ENCODE measurements at regions not wholly inside any gene's neighbourhood (a gene's known extent, or its start where the extent isn't known, plus 50 kb on each side); places are given as distances from the start of the nearest gene placed in this dataset.
"Not testable (repeated sequence)": the region's sequence is repeated elsewhere in the genome, so short reads cannot be mapped to it uniquely, and the experiment has no call there.

- CTCF ChIA-PET = no interaction called here
- POLR2A ChIA-PET = no interaction called here
Measured at GRCh38 chr6:132202574-132202973, 198.7 kb downstream of the MOXD1 start.

GRCh38 chr6:132199343-132199742 lies 201.9 kb downstream of the MOXD1 start:
- POLR2A ChIA-PET = no interaction called here
- CTCF ChIA-PET = no interaction called here

- CTCF ChIA-PET = no interaction called here
Measured at GRCh38 chr6:132198896-132199295, 202.4 kb downstream of the MOXD1 start.

GRCh38 chr6:132198040-132198439 lies 203.2 kb downstream of the MOXD1 start:
- POLR2A ChIA-PET = no interaction called here
- CTCF ChIA-PET = no interaction called here

More at GRCh38 chr6:132198896-132199295, 202.4 kb downstream of the MOXD1 start:
- POLR2A ChIA-PET = no interaction called here

- ChIA-PET CTCF (no interaction called here), POLR2A (no interaction called here)
Measured at GRCh38 chr6:132194529-132194928, 206.7 kb downstream of the MOXD1 start.

- ChIA-PET POLR2A (no interaction called here), CTCF (no interaction called here)
Measured at GRCh38 chr6:132192631-132193030, 208.6 kb downstream of the MOXD1 start.

GRCh38 chr6:132190815-132191175 lies 210.5 kb downstream of the MOXD1 start:
- POLR2A ChIA-PET = no interaction called here
- CTCF ChIA-PET = no interaction called here

GRCh38 chr6:132190097-132190814 lies 211.0 kb downstream of the MOXD1 start:
- ChIA-PET POLR2A (no interaction called here), CTCF (no interaction called here)

- CTCF ChIA-PET = no interaction called here
- POLR2A ChIA-PET = no interaction called here
Measured at GRCh38 chr6:132188556-132189264, 212.6 kb downstream of the MOXD1 start.

GRCh38 chr6:132187816-132188215 lies 213.5 kb downstream of the MOXD1 start:
- POLR2A ChIA-PET = no interaction called here
- CTCF ChIA-PET = no interaction called here

- CTCF ChIA-PET = not testable (repeated sequence)
Measured at GRCh38 chr6:132184966-132185365, 216.3 kb downstream of the MOXD1 start.

GRCh38 chr6:132179955-132180354 lies 221.3 kb downstream of the MOXD1 start:
- ChIA-PET CTCF (no interaction called here), POLR2A (no interaction called here)

More at GRCh38 chr6:132184966-132185365, 216.3 kb downstream of the MOXD1 start:
- POLR2A ChIA-PET = not testable (repeated sequence)

- ChIA-PET CTCF (no interaction called here), POLR2A (no interaction called here)
Measured at GRCh38 chr6:132174919-132175318, 223.7 kb upstream of the CCN2 start.

GRCh38 chr6:132168961-132169360 lies 217.8 kb upstream of the CCN2 start:
- ChIA-PET CTCF (no interaction called here), POLR2A (no interaction called here)

GRCh38 chr6:132167929-132168892 lies 217.0 kb upstream of the CCN2 start:
- POLR2A ChIA-PET = no interaction called here

GRCh38 chr6:132166526-132167051 lies 215.4 kb upstream of the CCN2 start:
- ChIA-PET CTCF (no interaction called here), POLR2A (no interaction called here)

More at GRCh38 chr6:132167929-132168892, 217.0 kb upstream of the CCN2 start:
- CTCF ChIA-PET = no interaction called here

- ChIA-PET POLR2A (no interaction called here), CTCF (no interaction called here)
Measured at GRCh38 chr6:132165677-132166076, 214.5 kb upstream of the CCN2 start.

- ChIA-PET POLR2A (no interaction called here), CTCF (no interaction called here)
Measured at GRCh38 chr6:132161283-132161682, 210.1 kb upstream of the CCN2 start.

- CTCF ChIA-PET = no interaction called here
- POLR2A ChIA-PET = no interaction called here
Measured at GRCh38 chr6:132153221-132153898, 202.2 kb upstream of the CCN2 start.

- ChIA-PET CTCF (no interaction called here), POLR2A (no interaction called here)
Measured at GRCh38 chr6:132147530-132148011, 196.4 kb upstream of the CCN2 start.

Data from activated CD8-positive, alpha-beta memory T cell treated with anti-CD3 and anti-CD28 coated beads for 36 hours (primary cell).